Stomach (tissue), 4 donors: ENCODE measurements at regions not wholly inside any gene's neighbourhood (a gene's known extent, or its start where the extent isn't known, plus 50 kb on each side); places are given as distances from the start of the nearest gene placed in this dataset.

Experiments used
- CTCF ChIP-seq, 7 experiments: fragments of 450-650 bp in 4 of 7; fragments of 200-600 bp in 3 of 7; sonication (generic) in 3 of 7; IDR thresholded peaks; one replicate each; pipeline ENCODE4 v1.5.1; 2016 to 2019; ENCODE audit warnings: antibody characterized with exemption in 7 of 7, control low read depth in 2 of 7, mild to moderate bottlenecking in 1 of 7
- EP300 ChIP-seq: sonication (generic); formaldehyde crosslinking; IDR thresholded peaks from one replicate; pipeline ENCODE4 v1.6.1; 2017; ENCODE audit warnings: antibody characterized with exemption
- POLR2A ChIP-seq, 4 donors: fragments of 450-650 bp; IDR thresholded peaks; one replicate each; pipeline ENCODE4 v1.6.1; 2016; ENCODE audit warnings: antibody characterized with exemption in 4 of 4, control low read depth in 2 of 4, mild to moderate bottlenecking in 1 of 4, moderate library complexity in 1 of 4
- POLR2AphosphoS5 ChIP-seq, 3 donors: sonication (generic); formaldehyde crosslinking; IDR thresholded peaks; one replicate each; pipeline ENCODE4 v1.6.1; 2016; ENCODE audit warnings: antibody characterized with exemption in 3 of 3

GRCh38 chr4:89365776-89366175, 58.2 kb upstream of the GPRIN3 start:
- no peak for TF ChIP-seq CTCF (IDR thresholded peaks at IDR 0.05)
- TF ChIP-seq POLR2AphosphoS5 (IDR thresholded peaks at IDR 0.05) = no peak
- no peak for TF ChIP-seq POLR2A (IDR thresholded peaks at IDR 0.05)
- no peak for TF ChIP-seq EP300
